Cardiac septum (tissue), 1 donor: ENCODE measurements at regions not wholly inside any gene's neighbourhood (a gene's known extent, or its start where the extent isn't known, plus 50 kb on each side); places are given as distances from the start of the nearest gene placed in this dataset.

ENCODE experiments used
- DNase-seq: peaks from one replicate; pipeline ENCODE4 v3.0.0-alpha.2; 2020; ENCODE audit warnings: low spot score
- intact Hi-C: fragments of 100-400 bp; cut with DNase I; formaldehyde crosslinking; loops from one replicate; pipeline ENCODE4 v1.14.0; 2022
- donor health status: DM: no; HTN: no; CAD: no.

GRCh38 chr13:67833564-67833963, 603.4 kb upstream of the PCDH9 start:
- intact Hi-C loops: no loop called here
- no peak for DNase-seq

- DNase-seq: no peak
- intact Hi-C loops: no loop called here
Measured at GRCh38 chr13:67829641-67830040, 599.5 kb upstream of the PCDH9 start.

DNA sequence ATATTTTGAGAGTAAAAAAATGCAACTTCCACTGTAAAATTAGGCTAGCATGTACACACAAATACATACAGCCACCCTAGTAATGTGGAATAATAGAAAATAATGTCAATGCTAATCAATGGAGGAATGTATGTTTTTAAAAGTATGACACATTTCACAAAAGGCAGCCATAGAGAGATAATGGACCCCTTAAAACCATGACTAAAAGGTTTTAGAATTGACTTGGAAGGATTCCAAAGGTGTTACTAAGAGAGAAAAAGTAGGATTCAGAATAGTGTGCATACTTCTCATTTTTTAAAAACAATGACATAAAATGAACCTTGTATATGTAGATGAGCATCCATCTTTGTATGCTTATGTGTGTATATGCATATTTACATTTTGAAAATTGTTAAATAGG, 597.9 kb upstream of the PCDH9 start:
- intact Hi-C loops: no loop called here
- DNase-seq: no peak

GRCh38 chr13:67821606-67822005, 591.5 kb upstream of the PCDH9 start:
- no peak for DNase-seq
- intact Hi-C loops: no loop called here

GRCh38 chr13:67806796-67807195, 576.7 kb upstream of the PCDH9 start:
- DNase-seq: no peak
- intact Hi-C loops: no loop called here

- intact Hi-C loops: no loop called here
- no peak for DNase-seq
Measured at GRCh38 chr13:67803118-67803517, 573.0 kb upstream of the PCDH9 start.

- no peak for DNase-seq
- intact Hi-C loops: no loop called here
Measured at GRCh38 chr13:67792151-67792676, 562.1 kb upstream of the PCDH9 start.

DNA sequence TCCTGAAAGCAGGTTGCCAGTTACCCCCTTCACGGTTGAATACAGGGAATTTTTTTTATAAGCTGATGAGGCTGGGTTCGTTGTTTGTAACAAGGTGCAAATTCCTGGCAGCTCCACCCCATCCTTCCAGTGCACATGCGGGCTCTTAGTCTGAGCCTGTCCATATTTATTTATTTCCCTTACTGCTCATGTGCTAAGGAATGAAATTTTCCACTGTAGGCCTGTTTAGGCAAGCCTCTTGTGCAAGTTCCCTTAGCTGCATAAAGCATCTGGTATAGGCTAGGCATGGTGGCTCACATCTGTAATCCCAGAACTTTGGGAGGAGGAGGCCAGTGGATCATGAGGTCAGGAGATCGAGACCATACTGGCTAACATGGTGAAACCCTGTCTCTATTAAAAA, 560.9 kb upstream of the PCDH9 start:
- intact Hi-C loops: no loop called here
- no peak for DNase-seq

DNA sequence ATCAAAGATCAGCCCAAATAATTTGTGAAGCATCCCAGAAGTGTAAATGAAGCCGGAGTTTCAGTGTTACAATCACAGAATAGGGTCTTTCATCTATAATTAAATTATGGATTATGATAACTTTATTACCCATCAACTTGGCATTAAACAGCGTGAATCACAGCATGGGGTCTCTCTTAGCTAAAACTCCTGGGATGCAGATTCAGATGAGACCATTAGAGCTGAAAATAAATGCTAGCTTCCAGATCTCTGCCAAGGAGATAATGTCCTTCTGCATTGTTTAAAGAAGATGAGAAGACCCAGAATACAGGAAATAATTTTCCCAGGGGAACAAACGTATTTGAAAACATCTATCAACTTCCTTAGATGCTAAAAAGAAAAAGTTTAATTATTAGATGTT, 546.0 kb upstream of the PCDH9 start:
- intact Hi-C loops: no loop called here

DNA sequence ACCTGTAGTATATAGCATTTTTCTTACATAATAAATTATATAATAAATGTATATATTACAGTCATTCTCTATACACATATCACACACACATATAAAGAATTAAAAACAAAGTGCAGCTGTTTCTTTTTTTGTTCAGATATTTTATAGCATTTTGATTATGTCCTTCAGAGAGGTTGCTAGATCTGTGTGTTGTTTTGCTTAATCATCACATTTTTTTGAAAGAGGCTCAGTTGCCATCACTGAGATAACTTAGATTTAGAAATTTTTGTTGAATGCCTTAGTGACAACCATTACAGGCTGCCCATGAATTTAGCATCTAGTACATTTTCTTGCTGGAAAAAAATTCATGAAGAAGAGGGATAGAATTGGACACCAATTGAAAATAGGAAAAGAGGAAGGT, 545.2 kb upstream of the PCDH9 start:
- intact Hi-C loops: no loop called here
- no peak for DNase-seq

More for the DNA sequence above, 546.0 kb upstream of the PCDH9 start:
- no peak for DNase-seq

- no peak for DNase-seq
- intact Hi-C loops: no loop called here
Measured at GRCh38 chr13:67772807-67773453, 542.8 kb upstream of the PCDH9 start.

- intact Hi-C loops: no loop called here
- no peak for DNase-seq
Measured at GRCh38 chr13:67771106-67771505, 541.0 kb upstream of the PCDH9 start.

DNA sequence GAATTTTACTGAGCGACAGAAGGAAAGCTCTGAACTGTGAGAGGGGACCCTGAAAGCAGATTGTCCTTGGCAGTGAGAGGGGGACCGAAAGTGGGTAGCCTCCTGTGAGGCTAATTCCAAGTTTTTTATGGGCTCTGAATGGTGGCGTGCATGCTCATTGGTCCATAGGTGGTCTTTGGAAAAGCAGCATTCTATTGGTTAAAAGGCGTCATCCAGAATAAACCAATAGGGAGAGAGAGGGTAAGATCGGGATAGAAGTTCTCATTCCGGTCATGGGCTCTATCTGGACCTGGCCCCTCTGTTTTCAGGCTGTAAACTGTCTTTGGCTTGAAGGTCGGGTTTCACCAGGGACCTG, 539.8 kb upstream of the PCDH9 start:
- intact Hi-C loops: no loop called here
- no peak for DNase-seq

GRCh38 chr13:67769063-67769986, 539.2 kb upstream of the PCDH9 start:
- DNase-seq: no peak
- intact Hi-C loops: no loop called here

GRCh38 chr13:67763984-67764383, 533.8 kb upstream of the PCDH9 start:
- DNase-seq: no peak
- intact Hi-C loops: no loop called here

DNA sequence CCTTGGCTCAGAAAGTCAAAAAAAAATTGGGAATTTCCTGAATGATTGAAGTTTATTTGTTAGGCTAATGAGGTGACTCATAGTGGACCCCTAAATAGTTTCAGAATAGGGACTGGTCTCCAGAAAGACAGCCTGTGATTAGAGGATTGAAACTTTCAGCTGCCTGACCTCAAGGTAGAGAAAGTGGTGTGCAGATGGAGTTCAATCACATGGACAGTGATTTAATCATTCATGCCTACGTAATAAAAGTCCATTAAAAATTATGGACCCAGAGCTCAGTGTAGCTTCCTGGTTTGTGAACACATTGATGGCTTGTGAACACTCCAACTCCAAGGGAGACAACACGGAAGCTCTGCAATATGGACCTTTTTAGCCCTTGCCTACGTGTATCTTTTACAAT, 533.2 kb upstream of the PCDH9 start:
- no peak for DNase-seq
- intact Hi-C loops: no loop called here

DNA sequence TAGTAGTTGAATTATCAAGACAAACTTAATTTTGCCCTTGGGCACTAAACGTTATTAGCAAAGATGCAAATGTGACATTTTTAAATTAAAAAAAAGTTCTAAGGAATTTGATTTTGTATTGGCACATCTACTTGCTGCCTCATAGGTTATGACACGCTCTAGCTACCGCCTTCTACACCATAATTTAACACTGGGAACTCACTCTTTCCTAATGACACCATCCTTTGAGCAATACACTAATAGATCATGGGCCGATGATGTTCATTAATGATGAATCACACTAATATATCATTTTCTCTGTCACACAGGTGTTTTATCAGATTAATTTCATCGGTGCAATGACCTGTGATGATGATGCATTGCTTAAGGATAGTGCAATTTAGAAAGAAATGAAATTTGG, 528.8 kb upstream of the PCDH9 start:
- intact Hi-C loops: no loop called here

DNA sequence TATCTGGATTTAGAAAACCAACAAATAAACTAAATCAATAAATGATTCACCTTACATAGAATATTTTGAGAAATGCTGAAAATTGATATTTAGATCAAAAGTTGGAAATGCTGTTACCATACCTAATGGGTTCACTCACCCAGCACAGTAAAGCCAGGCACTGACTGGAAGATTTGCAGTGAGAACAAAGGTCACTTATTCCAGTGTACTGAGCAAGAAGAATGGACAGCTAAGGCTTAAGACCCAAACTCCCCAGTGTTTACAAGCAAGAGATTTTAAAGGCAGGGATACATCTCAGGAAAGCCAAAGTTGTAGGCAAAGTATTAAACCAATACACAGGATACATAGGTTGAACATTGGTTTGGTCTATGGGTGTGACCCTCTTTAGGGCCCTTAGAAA, 523.9 kb upstream of the PCDH9 start:
- intact Hi-C loops: no loop called here
- no peak for DNase-seq

More for the DNA sequence above, 528.8 kb upstream of the PCDH9 start:
- DNase-seq: no peak

- DNase-seq: no peak
- intact Hi-C loops: no loop called here
Measured at GRCh38 chr13:67752759-67753158, 522.6 kb upstream of the PCDH9 start.

GRCh38 chr13:67742478-67742877, 512.3 kb upstream of the PCDH9 start:
- intact Hi-C loops: no loop called here
- no peak for DNase-seq
